ENCODE measurements at regions not wholly inside any gene's neighbourhood (a gene's known extent, or its start where the extent isn't known, plus 50 kb on each side); places are given as distances from the start of the nearest gene placed in this dataset.
"Not testable (repeated sequence)": the region's sequence is repeated elsewhere in the genome, so short reads cannot be mapped to it uniquely, and the experiment has no call there.

- Mint-ChIP-seq H3K27me3 (ENCODE audit: low read depth) (no peaks in the 10 kb centered on the region), H3K9me3 (no peaks in the 10 kb centered on the region), H3K27ac (no peak overlapping the region), H3K4me1 (ENCODE audit: low read depth) (no peaks in the 10 kb centered on the region), H3K36me3 (ENCODE audit: low read depth) (no peaks in the 10 kb centered on the region), H3K4me3 (no peak overlapping the region)
- DNase-seq (ENCODE audit: low spot score), result no peak
Measured at GRCh38 chr5:159658266-159658925, 257.9 kb upstream of the ADRA1B start.

DNA sequence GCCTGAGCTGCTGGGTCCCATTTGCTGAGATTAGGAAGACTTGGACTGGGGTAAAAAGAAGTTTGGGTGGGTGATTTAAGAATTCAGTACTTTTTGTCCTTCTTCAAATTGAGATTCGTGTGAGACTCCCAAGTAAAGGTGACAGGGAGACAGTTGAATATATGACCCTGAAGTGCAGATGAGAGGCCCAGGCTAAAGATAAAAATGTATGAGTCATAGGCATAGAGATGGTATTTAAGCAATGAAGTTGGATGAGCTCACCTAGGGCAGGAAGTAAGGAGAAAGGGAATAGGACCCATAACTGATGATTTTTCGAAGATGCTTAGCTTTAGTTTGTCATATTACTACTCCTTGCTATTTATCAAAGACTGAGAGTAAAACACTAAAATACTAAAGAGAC lies 255.9 kb upstream of the ADRA1B start:
- Mint-ChIP-seq H3K9me3 (no peaks in the 10 kb centered on the region), H3K27me3 (ENCODE audit: low read depth) (no peaks in the 10 kb centered on the region), H3K36me3 (ENCODE audit: low read depth) (no peaks in the 10 kb centered on the region), H3K4me1 (ENCODE audit: low read depth) (no peaks in the 10 kb centered on the region), H3K27ac (no peak overlapping the region), H3K4me3 (no peak overlapping the region)
- no peak for DNase-seq (ENCODE audit: low spot score)

DNA sequence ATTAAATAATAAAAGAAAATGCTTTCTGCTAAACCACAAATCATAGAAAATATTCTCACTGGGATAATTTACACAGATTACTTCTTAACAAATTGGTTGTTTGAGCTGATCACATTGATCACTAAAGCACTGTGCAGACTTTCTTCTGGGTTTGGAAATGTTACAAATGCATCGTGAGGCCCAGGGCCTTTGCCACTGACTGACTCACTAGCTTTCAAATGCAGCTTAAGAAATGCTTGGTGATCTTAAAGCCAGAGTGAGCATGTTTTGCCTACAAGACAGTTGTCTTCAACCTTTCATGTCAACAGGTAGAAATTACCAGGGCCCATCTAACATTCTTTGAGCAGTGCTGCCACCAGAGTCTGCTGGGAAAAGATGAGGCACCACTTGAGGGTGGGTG lies 252.3 kb upstream of the ADRA1B start:
- H3K27me3 Mint-ChIP-seq (ENCODE audit: low read depth), result no peaks in the 10 kb centered on the region
- DNase-seq (ENCODE audit: low spot score), result no peak

DNA sequence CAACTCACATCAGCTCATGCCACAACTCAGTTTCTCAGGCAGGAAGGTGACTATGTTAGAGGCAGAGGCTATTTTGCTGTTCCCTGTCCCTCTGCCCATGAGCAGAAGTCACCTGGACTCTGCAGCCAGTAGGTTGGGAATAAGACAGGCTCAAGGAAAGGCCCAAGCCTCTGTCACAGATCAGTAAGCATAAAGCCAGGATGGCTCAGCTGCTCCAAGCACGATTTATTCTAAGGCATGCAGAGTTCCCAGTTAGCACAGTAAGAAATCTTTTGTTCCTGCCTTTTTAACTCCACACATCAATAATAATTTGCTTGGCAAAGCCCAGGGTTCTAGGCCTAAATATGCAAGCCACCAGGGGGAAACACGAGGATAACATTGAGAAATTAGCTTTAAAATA lies 249.0 kb upstream of the ADRA1B start:
- H3K9me3 Mint-ChIP-seq, result no peaks in the 10 kb centered on the region
- no peaks in the 10 kb centered on the region for H3K27me3 Mint-ChIP-seq (ENCODE audit: low read depth)
- no peaks in the 10 kb centered on the region for H3K36me3 Mint-ChIP-seq (ENCODE audit: low read depth)
- no peaks in the 10 kb centered on the region for H3K4me1 Mint-ChIP-seq (ENCODE audit: low read depth)
- H3K4me3 Mint-ChIP-seq, result no peak overlapping the region
- DNase-seq (ENCODE audit: low spot score), result no peak
- no peak overlapping the region for H3K27ac Mint-ChIP-seq

More for the DNA sequence above, 252.3 kb upstream of the ADRA1B start:
- Mint-ChIP-seq H3K36me3 (ENCODE audit: low read depth) (no peaks in the 10 kb centered on the region), H3K27ac (no peak overlapping the region), H3K4me3 (no peak overlapping the region), H3K4me1 (ENCODE audit: low read depth) (no peaks in the 10 kb centered on the region), H3K9me3 (no peaks in the 10 kb centered on the region)

DNA sequence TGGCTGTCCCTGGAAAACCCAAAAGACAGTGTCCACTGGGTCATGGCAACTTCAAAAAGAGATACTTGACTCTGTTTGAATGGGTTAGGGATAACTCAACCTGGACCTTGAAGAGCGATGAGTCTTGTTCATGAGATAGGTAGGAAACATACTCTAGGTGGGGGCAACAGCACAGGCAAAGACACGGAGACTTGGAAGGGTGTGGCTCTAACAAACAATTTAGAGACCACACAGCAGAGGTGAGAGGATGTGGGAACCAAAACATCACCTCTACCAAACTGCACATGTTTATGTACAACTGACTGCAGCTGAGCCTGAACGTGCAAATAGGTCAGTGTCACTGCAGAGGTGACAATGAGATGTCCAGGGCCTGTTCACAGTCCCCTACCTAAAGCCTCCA lies 247.7 kb upstream of the ADRA1B start:
- H3K36me3 Mint-ChIP-seq (ENCODE audit: low read depth), result no peaks in the 10 kb centered on the region
- H3K4me1 Mint-ChIP-seq (ENCODE audit: low read depth), result no peaks in the 10 kb centered on the region
- DNase-seq (ENCODE audit: low spot score), result no peak
- H3K27ac Mint-ChIP-seq, result no peak overlapping the region
- no peak overlapping the region for H3K4me3 Mint-ChIP-seq
- no peaks in the 10 kb centered on the region for H3K27me3 Mint-ChIP-seq (ENCODE audit: low read depth)
- H3K9me3 Mint-ChIP-seq, result no peaks in the 10 kb centered on the region

DNA sequence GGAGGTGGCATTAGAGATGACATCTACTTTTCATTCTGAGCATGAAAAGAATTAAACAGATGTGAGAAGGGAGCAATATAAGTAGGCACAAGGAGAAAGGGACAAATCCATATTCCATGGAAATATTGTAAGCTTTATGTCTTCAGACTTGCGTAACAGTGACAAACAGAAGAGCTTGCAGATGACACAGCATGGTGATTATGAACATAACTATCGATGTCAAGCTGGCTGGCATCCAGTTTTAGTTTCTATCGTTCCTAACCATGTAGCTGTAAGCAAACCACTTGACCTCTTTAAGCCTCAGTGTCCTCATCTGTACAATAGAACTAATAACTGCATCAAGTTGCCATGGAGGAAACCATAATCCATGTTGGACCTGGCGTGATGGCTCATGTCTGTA lies 246.7 kb upstream of the ADRA1B start:
- H3K27me3 Mint-ChIP-seq (ENCODE audit: low read depth), result no peaks in the 10 kb centered on the region
- no peaks in the 10 kb centered on the region for H3K9me3 Mint-ChIP-seq
- H3K36me3 Mint-ChIP-seq (ENCODE audit: low read depth), result no peaks in the 10 kb centered on the region
- no peak overlapping the region for H3K4me3 Mint-ChIP-seq
- H3K4me1 Mint-ChIP-seq (ENCODE audit: low read depth), result no peaks in the 10 kb centered on the region
- DNase-seq (ENCODE audit: low spot score), result no peak
- H3K27ac Mint-ChIP-seq, result no peak overlapping the region

DNA sequence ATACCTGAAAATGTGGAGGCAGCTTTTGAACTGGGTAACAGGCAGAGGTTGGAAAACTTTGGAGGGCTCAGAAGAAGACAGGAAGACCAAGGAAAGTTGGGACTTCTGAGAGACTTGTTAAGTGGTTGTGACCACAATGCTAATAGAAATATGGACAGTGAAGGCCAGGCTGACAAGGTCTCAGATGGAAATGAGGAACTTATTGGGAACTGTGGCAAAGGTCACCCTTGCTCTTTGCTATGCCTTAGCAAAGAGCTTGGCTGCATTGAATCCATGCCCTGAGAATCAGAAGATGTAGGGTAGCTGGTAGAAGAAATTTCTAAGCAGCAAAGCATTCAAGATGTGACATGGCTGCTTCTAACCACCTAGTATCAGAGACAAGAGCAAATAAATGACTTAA lies 244.4 kb upstream of the ADRA1B start:
- Mint-ChIP-seq H3K9me3 (no peaks in the 10 kb centered on the region), H3K27ac (no peak overlapping the region), H3K27me3 (ENCODE audit: low read depth) (no peaks in the 10 kb centered on the region), H3K4me1 (ENCODE audit: low read depth) (no peaks in the 10 kb centered on the region), H3K36me3 (ENCODE audit: low read depth) (no peaks in the 10 kb centered on the region), H3K4me3 (no peak overlapping the region)
- no peak for DNase-seq (ENCODE audit: low spot score)

DNA sequence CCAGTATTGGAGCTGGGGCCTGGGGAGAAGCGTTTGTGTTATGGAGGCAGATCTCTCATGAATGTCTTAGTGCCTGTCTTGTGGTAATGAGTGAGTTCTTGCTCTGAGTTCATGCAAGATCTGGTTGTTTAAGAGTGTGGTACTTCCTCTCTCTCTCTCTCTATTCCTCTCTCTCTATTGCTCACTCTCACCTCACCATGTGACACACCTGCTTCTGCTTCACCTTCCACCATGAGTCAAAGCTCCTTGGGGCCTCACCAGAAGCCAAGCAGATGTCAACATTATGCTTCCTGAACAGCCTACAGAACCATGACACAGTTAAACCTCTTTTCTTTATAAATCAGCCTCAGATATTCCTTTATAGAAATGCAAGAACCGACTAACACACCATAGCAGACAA lies 242.7 kb upstream of the ADRA1B start:
- H3K4me3 Mint-ChIP-seq, result no peak overlapping the region
- H3K4me1 Mint-ChIP-seq (ENCODE audit: low read depth), result no peaks in the 10 kb centered on the region
- H3K27ac Mint-ChIP-seq, result no peak overlapping the region
- no peak for DNase-seq (ENCODE audit: low spot score)
- H3K9me3 Mint-ChIP-seq, result peaks cover 4% of the 10 kb centered on the region
- no peaks in the 10 kb centered on the region for H3K27me3 Mint-ChIP-seq (ENCODE audit: low read depth)
- no peaks in the 10 kb centered on the region for H3K36me3 Mint-ChIP-seq (ENCODE audit: low read depth)

- H3K36me3 Mint-ChIP-seq (ENCODE audit: low read depth), result no peaks in the 10 kb centered on the region
- H3K27me3 Mint-ChIP-seq (ENCODE audit: low read depth), result no peaks in the 10 kb centered on the region
- no peak overlapping the region for H3K27ac Mint-ChIP-seq
- no peak for DNase-seq (ENCODE audit: low spot score)
- peaks cover 32% of the 10 kb centered on the region for H3K9me3 Mint-ChIP-seq
- H3K4me3 Mint-ChIP-seq, result no peak overlapping the region
- H3K4me1 Mint-ChIP-seq (ENCODE audit: low read depth), result peaks cover 2% of the 10 kb centered on the region
Measured at GRCh38 chr5:159678657-159679392, 237.5 kb upstream of the ADRA1B start.

DNA sequence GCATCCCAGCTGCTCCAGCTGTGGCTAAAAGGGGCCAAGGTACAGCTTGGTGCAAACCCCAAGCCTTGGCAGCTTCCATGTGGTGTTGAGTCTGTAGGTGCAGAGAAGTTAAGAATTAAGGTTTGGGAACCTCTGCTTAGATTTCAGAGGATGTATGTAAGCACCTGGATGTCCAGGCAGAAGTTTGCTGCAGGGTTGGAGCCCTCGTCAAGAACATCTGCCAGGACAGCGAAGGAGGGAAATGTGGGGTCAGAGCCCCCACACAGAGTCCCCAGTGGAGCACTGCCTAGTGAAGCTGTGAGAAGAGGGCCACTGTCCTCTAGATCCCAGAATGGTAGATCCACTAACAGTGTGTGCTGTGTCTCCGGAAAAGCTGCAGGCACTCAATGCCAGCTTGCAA lies 236.2 kb upstream of the ADRA1B start:
- peaks cover 32% of the 10 kb centered on the region for H3K9me3 Mint-ChIP-seq
- no peak overlapping the region for H3K4me3 Mint-ChIP-seq
- H3K36me3 Mint-ChIP-seq (ENCODE audit: low read depth), result no peaks in the 10 kb centered on the region
- H3K27ac Mint-ChIP-seq, result no peak overlapping the region
- no peak for DNase-seq (ENCODE audit: low spot score)
- peaks cover 2% of the 10 kb centered on the region for H3K4me1 Mint-ChIP-seq (ENCODE audit: low read depth)
- no peaks in the 10 kb centered on the region for H3K27me3 Mint-ChIP-seq (ENCODE audit: low read depth)

DNA sequence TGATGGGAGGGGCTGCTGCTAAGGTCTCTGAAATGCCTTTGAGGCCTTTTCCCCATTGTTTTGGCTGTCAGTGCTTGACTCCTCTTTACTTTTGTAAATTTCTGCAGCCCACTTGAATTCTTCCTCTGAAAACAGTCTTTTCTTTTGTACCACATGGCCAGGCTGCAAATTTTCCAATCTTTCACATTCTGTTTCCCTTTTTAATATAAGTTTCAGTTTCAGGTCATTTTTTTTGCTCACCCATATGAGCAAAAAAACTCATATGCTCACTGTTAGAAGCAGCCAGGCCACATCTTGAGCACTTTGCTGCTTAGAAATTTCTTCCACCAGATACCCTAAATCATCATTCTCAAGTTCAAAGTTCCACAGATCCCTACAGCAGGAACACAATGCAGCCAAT lies 234.6 kb upstream of the ADRA1B start:
- no peaks in the 10 kb centered on the region for H3K27me3 Mint-ChIP-seq (ENCODE audit: low read depth)
- peaks cover 32% of the 10 kb centered on the region for H3K9me3 Mint-ChIP-seq
- no peak for DNase-seq (ENCODE audit: low spot score)
- H3K4me1 Mint-ChIP-seq (ENCODE audit: low read depth), result peaks cover 2% of the 10 kb centered on the region
- no peak overlapping the region for H3K4me3 Mint-ChIP-seq
- no peak overlapping the region for H3K27ac Mint-ChIP-seq
- H3K36me3 Mint-ChIP-seq (ENCODE audit: low read depth), result no peaks in the 10 kb centered on the region

GRCh38 chr5:159682623-159683022 lies 233.7 kb upstream of the ADRA1B start:
- peaks cover 2% of the 10 kb centered on the region for H3K4me1 Mint-ChIP-seq (ENCODE audit: low read depth)
- peaks cover 32% of the 10 kb centered on the region for H3K9me3 Mint-ChIP-seq
- no peaks in the 10 kb centered on the region for H3K36me3 Mint-ChIP-seq (ENCODE audit: low read depth)
- H3K4me3 Mint-ChIP-seq, result no peak overlapping the region
- H3K27me3 Mint-ChIP-seq (ENCODE audit: low read depth), result peaks cover 2% of the 10 kb centered on the region
- no peak overlapping the region for H3K27ac Mint-ChIP-seq
- DNase-seq (ENCODE audit: low spot score), result no peak

DNA sequence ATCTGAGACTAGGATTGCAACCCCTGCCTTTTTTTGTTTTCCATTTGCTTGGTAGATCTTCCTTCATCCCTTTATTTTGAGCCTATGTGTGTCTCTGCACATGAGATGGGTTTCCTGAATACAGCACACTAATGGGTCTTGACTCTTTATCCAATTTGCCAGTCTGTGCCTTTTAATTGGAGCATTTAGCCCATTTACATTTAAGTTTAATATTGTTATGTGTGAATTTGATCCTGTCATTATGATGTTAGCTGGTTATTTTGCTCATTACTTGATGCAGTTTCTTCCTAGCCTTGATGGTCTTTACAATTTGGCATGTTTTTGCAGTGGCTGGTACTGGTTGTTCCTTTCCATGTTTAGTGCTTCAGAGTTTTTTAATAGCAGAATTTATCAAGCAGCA lies 228.4 kb upstream of the ADRA1B start:
- not testable (repeated sequence) for H3K9me3 Mint-ChIP-seq; DNase-seq (ENCODE audit: low spot score); H3K27ac Mint-ChIP-seq; H3K4me3 Mint-ChIP-seq; H3K36me3 Mint-ChIP-seq (ENCODE audit: low read depth); H3K27me3 Mint-ChIP-seq (ENCODE audit: low read depth); H3K4me1 Mint-ChIP-seq (ENCODE audit: low read depth)

DNA sequence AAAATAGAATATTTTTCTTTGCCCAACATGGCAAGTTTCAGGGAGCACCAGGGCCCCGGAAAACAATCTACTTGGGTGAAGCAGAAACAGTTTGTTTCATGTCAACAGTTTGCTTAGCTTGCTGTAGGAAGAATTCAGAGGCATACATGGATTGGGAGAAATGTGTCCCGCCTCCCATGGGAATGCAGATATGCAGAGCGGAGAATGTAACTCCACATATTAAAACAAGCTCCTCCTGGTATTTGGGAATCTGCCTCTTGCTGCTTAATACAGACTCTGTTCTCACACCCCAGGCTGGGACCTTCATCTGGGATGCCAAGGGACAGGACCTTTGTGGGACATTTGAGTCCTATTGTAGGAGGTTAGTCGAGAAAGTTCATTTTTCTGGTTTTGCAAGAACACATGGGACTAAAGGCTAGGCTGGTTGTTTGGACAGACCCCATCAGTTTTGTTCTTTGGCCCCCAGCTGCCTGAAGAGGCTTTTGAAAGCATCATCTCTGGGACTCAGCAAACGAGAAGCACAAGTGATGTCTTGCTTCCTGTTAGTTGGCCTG lies 220.5 kb upstream of the ADRA1B start:
- no peaks in the 10 kb centered on the region for H3K9me3 Mint-ChIP-seq
- no peaks in the 10 kb centered on the region for H3K4me1 Mint-ChIP-seq (ENCODE audit: low read depth)
- H3K4me3 Mint-ChIP-seq, result no peak overlapping the region
- no peak for DNase-seq (ENCODE audit: low spot score)
- H3K36me3 Mint-ChIP-seq (ENCODE audit: low read depth), result no peaks in the 10 kb centered on the region
- no peak overlapping the region for H3K27ac Mint-ChIP-seq
- no peaks in the 10 kb centered on the region for H3K27me3 Mint-ChIP-seq (ENCODE audit: low read depth)
